ENCODE measurements at regions not wholly inside any gene's neighbourhood (a gene's known extent, or its start where the extent isn't known, plus 50 kb on each side); places are given as distances from the start of the nearest gene placed in this dataset.

DNA sequence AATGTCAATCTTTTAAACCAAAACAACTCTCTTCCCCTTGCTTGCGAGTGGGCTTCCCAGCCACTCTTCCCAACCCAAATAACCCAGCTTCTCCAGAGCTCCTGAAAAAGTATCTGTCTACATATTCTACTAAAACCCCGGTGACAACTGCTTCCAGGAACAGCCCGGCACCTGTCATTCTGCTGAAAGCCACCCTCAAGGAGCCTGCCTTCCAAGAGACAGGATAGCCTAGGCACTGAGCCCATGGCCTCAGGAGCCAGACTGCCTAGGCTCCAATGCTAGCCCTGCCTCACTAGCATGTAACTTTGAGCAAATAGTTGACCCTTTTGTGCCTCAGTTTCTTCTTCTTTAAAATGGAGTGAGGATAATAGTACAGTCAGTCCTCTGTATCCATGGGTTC lies 459.8 kb downstream of the SOX6 start:
- TF ChIP-seq, protein P1, sequence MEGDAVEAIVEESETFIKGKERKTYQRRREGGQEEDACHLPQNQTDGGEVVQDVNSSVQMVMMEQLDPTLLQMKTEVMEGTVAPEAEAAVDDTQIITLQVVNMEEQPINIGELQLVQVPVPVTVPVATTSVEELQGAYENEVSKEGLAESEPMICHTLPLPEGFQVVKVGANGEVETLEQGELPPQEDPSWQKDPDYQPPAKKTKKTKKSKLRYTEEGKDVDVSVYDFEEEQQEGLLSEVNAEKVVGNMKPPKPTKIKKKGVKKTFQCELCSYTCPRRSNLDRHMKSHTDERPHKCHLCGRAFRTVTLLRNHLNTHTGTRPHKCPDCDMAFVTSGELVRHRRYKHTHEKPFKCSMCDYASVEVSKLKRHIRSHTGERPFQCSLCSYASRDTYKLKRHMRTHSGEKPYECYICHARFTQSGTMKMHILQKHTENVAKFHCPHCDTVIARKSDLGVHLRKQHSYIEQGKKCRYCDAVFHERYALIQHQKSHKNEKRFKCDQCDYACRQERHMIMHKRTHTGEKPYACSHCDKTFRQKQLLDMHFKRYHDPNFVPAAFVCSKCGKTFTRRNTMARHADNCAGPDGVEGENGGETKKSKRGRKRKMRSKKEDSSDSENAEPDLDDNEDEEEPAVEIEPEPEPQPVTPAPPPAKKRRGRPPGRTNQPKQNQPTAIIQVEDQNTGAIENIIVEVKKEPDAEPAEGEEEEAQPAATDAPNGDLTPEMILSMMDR (IDR thresholded peaks at IDR 0.05): no peak
- TF ChIP-seq POLR2A (IDR thresholded peaks at IDR 0.05): no peak
- DNase-seq: no peak
- Histone ChIP-seq H3K9me3 (no peaks in the 10 kb centered on the region), H3K4me1 (no peaks in the 10 kb centered on the region), H3K27me3 (no peaks in the 10 kb centered on the region), H3K27ac (no peak overlapping the region), H3K36me3 (no peaks in the 10 kb centered on the region), H3K4me3 (replicated peaks in 1 of 3) (no peak overlapping the region)
- WGBS, 2 donors: 84 to 96% methylated on average over 3 of the region's 3 CpGs
- intact Hi-C loops (cut with DNase I): no loop called here

DNA sequence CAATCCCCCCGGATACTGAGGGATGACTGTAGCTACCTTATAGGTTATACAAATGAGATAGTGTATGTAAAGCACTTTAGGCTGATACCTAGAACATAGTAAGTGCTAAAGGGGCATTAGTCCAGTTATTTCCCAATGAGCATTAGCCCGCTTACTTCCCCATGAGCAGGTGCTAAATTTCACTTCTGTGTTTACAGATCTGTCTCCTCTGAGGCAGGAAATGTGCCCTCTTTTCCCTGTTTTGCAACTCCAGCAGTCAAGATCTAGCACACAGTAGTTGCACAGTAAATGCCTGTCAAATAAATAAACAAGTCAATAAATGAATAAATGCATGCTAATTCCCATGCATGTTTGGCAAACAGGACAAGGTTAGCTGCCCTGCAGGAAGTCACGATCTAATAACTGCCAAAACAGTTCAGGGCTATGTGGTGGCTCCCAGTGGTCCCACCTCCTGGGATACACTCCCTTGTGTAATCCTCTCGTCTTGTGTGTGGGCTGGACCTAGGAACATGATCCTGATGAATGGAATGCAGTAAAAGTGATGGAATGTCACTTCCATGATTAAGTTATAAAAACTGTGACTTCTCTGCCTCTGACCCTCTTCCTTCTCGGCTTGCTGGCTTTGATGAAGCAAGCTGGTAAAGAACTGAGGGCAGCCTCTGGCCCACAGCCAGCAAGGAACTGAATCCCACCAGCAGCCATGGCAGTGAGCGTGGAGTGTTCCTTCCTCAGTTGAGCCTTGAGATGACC lies 459.0 kb downstream of the SOX6 start:
- intact Hi-C loops (cut with DNase I): no loop called here
- 80 to 84% methylated on average over 5 to 6 of the region's 6 CpGs for WGBS, 2 donors
- no peak for DNase-seq

DNA sequence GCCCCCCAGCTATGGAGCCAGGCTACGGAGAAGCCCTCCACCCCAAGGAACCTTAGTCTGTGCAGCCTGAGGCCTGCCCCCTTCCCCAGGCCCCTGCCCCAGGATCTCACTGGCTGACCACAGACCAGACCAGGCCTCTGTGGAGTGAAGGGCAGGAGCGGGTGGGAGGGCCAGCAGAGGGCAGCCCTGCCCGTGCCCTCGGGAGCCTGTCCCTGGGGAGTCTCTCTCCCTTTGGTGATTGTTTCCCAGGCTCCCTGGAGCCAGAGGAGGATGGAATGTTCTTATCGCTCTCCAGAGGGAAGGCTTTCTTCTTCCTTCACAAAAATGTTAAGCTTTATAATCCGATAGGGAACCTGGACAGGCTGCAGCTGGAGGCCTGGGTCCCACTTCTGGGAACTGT lies 455.3 kb downstream of the SOX6 start:
- Histone ChIP-seq H3K4me1 (no peaks in the 10 kb centered on the region), H3K27ac (no peak overlapping the region), H3K4me3 (replicated peaks in 1 of 3) (no peak overlapping the region), H3K36me3 (no peaks in the 10 kb centered on the region), H3K27me3 (no peaks in the 10 kb centered on the region), H3K9me3 (no peaks in the 10 kb centered on the region)
- TF ChIP-seq POLR2A (IDR thresholded peaks at IDR 0.05): no peak
- TF ChIP-seq, protein P1 (IDR thresholded peaks at IDR 0.05): no peak
- DNase-seq: no peak
- WGBS, 2 donors: 68 to 85% methylated on average over 5 to 6 of the region's 6 CpGs
- intact Hi-C loops (cut with DNase I): no loop called here

More for the DNA sequence above, 459.0 kb downstream of the SOX6 start:
- Histone ChIP-seq H3K4me3 (replicated peaks in 1 of 3) (no peak overlapping the region), H3K4me1 (no peaks in the 10 kb centered on the region), H3K9me3 (no peaks in the 10 kb centered on the region), H3K36me3 (no peaks in the 10 kb centered on the region), H3K27me3 (no peaks in the 10 kb centered on the region), H3K27ac (no peak overlapping the region)
- TF ChIP-seq, protein P1 (IDR thresholded peaks at IDR 0.05): no peak
- TF ChIP-seq POLR2A (IDR thresholded peaks at IDR 0.05): no peak

DNA sequence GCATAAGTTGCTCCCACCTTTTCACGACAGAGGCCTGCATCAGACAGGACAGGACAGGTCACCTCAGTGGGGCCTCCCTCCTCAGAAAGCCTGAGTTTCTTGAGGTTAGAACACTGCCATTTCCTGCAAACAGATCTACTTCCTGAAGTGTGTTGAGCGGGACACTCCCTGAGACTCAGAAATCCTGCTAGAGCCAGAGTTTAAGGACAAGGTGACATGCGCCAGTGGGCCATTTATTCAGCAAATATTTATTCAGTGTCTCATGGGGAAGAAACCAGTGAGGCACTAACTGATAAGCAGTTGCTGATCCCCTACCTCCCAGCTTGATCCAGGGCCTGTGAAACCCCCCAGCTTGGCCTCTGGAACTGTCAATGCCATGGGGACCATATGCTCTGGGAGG lies 454.6 kb downstream of the SOX6 start:
- intact Hi-C loops (cut with DNase I): no loop called here
- no peak overlapping the region for H3K27ac ChIP-seq
- no peaks in the 10 kb centered on the region for H3K36me3 ChIP-seq
- H3K4me3 ChIP-seq (replicated peaks in 1 of 3): no peak overlapping the region
- no peaks in the 10 kb centered on the region for H3K27me3 ChIP-seq
- 82 to 93% methylated on average over 3 of the region's 3 CpGs for WGBS, 2 donors
- H3K9me3 ChIP-seq: no peaks in the 10 kb centered on the region
- TF ChIP-seq, protein P1 (IDR thresholded peaks at IDR 0.05): no peak
- no peak for TF ChIP-seq POLR2A (IDR thresholded peaks at IDR 0.05)
- DNase-seq: no peak
- H3K4me1 ChIP-seq: no peaks in the 10 kb centered on the region

DNA sequence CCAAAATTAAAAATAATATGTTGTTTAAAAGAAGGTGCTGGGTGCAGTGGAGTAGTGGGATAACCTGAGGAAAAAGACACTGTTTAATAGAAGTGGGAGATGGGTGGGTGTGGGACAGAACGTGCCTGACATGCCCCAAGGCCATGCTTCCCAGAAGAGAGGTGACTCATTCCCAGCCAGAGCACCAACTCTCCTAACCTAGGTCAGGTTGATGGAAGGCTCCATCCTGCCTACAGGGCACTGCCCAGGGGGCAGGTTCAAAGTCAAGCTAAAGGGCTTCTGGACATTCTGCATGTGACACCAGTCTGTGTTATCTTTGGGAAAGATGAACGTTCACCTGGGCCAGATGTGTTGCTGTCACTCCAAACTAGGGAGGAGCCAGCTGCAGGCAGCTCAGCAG lies 453.1 kb downstream of the SOX6 start:
- no peak for DNase-seq
- Histone ChIP-seq H3K36me3 (no peaks in the 10 kb centered on the region), H3K4me1 (no peaks in the 10 kb centered on the region), H3K4me3 (replicated peaks in 1 of 3) (no peak overlapping the region), H3K27ac (no peak overlapping the region), H3K27me3 (no peaks in the 10 kb centered on the region), H3K9me3 (no peaks in the 10 kb centered on the region)
- intact Hi-C loops (cut with DNase I): no loop called here
- TF ChIP-seq POLR2A (IDR thresholded peaks at IDR 0.05): no peak
- TF ChIP-seq, protein P1 (IDR thresholded peaks at IDR 0.05): no peak
- WGBS, 2 donors: 64 to 70% methylated on average over 2 of the region's 2 CpGs
